ENCODE measurements at regions not wholly inside any gene's neighbourhood (a gene's known extent, or its start where the extent isn't known, plus 50 kb on each side); places are given as distances from the start of the nearest gene placed in this dataset.

DNA sequence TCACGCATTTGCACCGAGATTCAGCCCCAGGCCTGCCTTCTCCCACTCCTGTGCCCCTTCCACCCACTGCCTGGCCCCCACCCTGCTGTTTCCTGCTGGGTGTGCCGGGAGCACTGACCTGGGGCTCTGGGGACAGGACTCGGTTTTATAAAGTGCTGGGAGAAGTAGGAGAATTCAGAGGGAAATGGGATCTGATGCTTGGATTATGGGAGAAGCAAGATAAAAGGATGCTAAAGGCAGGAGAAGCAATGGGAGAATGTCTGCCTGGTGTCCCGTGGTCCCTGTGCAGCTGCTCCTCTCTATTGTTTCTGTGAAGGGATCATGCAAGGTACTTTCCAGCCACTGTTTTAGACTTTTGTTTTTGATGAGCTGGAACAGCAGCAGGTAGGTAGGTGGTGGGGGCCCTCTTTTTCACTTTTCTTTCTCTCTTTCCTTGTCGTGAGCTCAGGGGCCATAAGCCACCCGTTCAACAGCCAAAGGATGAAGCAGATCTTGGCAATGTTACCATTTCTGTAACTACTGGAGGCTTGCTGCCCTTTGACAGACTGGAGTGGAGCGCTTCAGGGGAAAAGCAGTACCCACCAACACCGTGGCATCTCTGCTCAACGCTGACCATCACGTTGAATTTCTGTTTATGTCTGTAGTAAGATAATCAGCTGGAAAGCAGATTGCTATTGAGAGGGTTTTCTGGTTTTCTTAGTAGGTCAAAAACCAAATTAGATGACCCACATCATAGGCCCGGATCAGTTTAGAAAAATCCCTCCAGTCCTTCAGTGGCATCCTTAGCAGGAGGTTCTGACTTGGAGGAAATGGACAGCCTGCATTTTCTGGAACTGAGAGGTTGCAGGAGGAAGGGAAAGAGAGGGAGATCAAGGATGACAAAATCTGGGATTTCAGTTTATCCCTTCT lies 63.8 kb upstream of the ENPP6 start (continued):
- TF ChIP-seq SIX5 (IDR thresholded peaks at IDR 0.05; ENCODE audit: low read depth, low read length, severe bottlenecking) (no peak), SMAD1 (IDR thresholded peaks at IDR 0.05; ENCODE audit: low read depth, partially characterized antibody) (no peak), KDM1A (IDR thresholded peaks at IDR 0.05; ENCODE audit: borderline replicate concordance) (no peak), POLR2AphosphoS5 (IDR thresholded peaks at IDR 0.05; ENCODE audit: low read length) (peak; percentile 52; the same call in 1 of the 2 replicates), ZNF592 (IDR thresholded peaks at IDR 0.05) (0 out of 2 replicates have a peak, but pooled peaks have one; percentile 13), BMI1 (IDR thresholded peaks at IDR 0.05; ENCODE audit: borderline replicate concordance) (0 out of 2 replicates have a peak, but pooled peaks have one; percentile 51), MEF2A (IDR thresholded peaks at IDR 0.05; ENCODE audit: insufficient read depth, low read depth, low read length) (no peak), NR2C2 (IDR thresholded peaks at IDR 0.05; ENCODE audit: borderline replicate concordance, control insufficient read depth, insufficient read length, low read depth) (no peak), RAD51 (IDR thresholded peaks at IDR 0.05) (0 out of 2 replicates have a peak, but pooled peaks have one; percentile 31), SPI1 (IDR thresholded peaks at IDR 0.05; ENCODE audit: borderline replicate concordance, insufficient read depth, low read depth, low read length) (peak; percentile 28; the same call in 1 of the 2 replicates), YY1 (IDR thresholded peaks at IDR 0.05; ENCODE audit: low read depth, low read length) (peak; percentile 36; the same call in 1 of the 2 replicates), RCOR1 (conservative IDR thresholded peaks at IDR 0.05; ENCODE audit: low read depth, low read length) (0 out of 2 replicates have a peak, but pooled peaks have one; percentile 10), E2F8 (IDR thresholded peaks at IDR 0.05; ENCODE audit: low read depth, partially characterized antibody) (no peak), MLLT1 (IDR thresholded peaks at IDR 0.05) (peak; percentile 90), SREBF2 (IDR thresholded peaks at IDR 0.05; ENCODE audit: low read length) (no peak), POU2F2 (IDR thresholded peaks at IDR 0.05; ENCODE audit: borderline replicate concordance, low read depth, low read length) (peak; percentile 7; the same call in 1 of the 3 replicates), POLR2A (IDR thresholded peaks at IDR 0.05; ENCODE audit: low read depth, low read length) (peak; percentile 68; the same call in 1 of the 2 replicates), SMC3 (IDR thresholded peaks at IDR 0.05; ENCODE audit: borderline replicate concordance, low read length) (no peak), FOXM1 (IDR thresholded peaks at IDR 0.05; ENCODE audit: low read depth, low read length) (no peak)
- TF ChIP-seq, protein P1, sequence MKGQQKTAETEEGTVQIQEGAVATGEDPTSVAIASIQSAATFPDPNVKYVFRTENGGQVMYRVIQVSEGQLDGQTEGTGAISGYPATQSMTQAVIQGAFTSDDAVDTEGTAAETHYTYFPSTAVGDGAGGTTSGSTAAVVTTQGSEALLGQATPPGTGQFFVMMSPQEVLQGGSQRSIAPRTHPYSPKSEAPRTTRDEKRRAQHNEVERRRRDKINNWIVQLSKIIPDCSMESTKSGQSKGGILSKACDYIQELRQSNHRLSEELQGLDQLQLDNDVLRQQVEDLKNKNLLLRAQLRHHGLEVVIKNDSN (IDR thresholded peaks at IDR 0.05; ENCODE audit: borderline replicate concordance, extremely low read length, insufficient read depth, low read depth, low read length): no peak
